ENCODE measurements at regions not wholly inside any gene's neighbourhood (a gene's known extent, or its start where the extent isn't known, plus 50 kb on each side); places are given as distances from the start of the nearest gene placed in this dataset.

- DNase-seq (ENCODE audit: insufficient read length, low spot score) (no peak), FAIRE-seq (no peak)
These were observed 329.5 kb downstream of the NPHP4 start for GRCh38 chr1:5662744-5663126.

- DNase-seq (ENCODE audit: insufficient read length, low spot score) (no peak), FAIRE-seq (no peak)
These were observed 330.0 kb downstream of the NPHP4 start for GRCh38 chr1:5662086-5662743.

GRCh38 chr1:5661196-5662085 is 330.8 kb downstream of the NPHP4 start:
- no peak for FAIRE-seq
- DNase-seq (ENCODE audit: insufficient read length, low spot score): no peak

- DNase-seq (ENCODE audit: insufficient read length, low spot score): no peak
- no peak for FAIRE-seq
These were observed 331.9 kb downstream of the NPHP4 start for GRCh38 chr1:5660141-5660935.

DNA sequence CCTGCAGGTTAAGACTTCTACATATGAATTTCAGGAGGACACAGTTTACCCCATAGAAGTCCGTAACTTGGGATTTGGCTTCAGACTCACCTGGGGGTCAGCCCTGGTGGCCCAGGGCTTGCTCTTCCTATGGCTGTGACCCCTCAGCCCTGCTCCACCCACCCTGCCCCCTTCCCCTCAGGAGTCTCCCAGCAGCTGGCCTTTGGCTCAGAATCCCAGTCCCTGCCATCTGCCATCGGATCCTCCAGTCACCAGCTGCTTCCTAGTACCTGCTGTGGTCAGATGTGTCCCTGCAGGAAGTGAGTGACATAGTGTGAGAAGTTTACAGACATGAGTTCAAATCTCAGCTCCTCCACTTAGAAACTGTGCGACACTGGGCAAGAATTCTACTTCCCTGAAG is 332.6 kb downstream of the NPHP4 start:
- DNase-seq (ENCODE audit: insufficient read length, low spot score) (no peak), FAIRE-seq (no peak)

DNA sequence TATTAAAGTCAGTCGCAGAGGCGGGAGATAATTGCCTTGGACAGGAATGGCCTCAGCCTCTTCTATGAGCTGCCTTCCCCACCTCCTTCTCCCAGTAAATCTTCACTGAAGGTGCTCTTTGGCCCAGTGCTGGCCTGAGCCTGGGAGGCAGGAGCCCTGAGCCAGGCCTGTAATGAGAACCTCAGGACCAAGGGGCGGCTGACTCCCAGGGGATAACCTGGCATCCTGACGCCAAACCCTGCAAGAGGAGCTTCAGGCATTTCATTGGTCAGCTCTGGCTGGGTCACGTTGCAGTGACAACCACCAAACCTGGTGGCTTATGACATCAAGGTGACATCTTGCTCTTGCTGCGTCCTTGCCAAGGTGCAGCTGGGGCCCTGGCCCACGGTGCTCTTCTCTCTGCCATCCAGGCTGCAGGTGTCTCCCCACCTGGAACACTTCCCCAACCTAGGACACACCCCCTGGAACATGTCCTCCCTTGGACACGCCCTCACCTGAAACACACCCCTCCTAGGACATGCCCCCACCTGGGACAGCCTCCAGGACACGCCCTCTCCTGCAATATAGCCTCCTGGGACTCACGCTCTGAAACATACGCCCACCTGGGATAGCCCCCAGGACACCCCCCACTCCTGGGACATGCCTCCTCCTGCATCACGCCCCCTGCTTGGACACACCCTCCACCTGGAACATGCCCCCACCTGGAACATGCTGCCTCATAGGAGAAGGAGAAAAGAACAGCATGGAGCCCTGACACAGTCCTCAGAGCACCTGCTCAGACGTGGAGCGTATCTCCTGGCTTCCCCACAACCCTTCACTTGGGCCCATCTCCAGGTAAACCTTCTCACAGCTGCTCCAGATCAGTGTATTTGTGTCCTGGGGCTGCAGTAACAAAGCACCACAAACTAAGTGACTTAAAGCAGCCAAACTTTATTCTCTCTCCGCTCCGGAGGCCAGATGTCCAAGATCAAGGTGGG is 333.6 kb downstream of the NPHP4 start:
- DNase-seq (ENCODE audit: insufficient read length, low spot score): no peak
- no peak for FAIRE-seq

GRCh38 chr1:5651964-5652821 is 340.0 kb downstream of the NPHP4 start:
- DNase-seq (ENCODE audit: insufficient read length, low spot score): no peak
- no peak for FAIRE-seq

GRCh38 chr1:5651473-5651872 is 340.8 kb downstream of the NPHP4 start:
- DNase-seq (ENCODE audit: insufficient read length, low spot score) (no peak), FAIRE-seq (no peak)

GRCh38 chr1:5651027-5651410 is 341.2 kb downstream of the NPHP4 start:
- DNase-seq (ENCODE audit: insufficient read length, low spot score): no peak
- no peak for FAIRE-seq

DNA sequence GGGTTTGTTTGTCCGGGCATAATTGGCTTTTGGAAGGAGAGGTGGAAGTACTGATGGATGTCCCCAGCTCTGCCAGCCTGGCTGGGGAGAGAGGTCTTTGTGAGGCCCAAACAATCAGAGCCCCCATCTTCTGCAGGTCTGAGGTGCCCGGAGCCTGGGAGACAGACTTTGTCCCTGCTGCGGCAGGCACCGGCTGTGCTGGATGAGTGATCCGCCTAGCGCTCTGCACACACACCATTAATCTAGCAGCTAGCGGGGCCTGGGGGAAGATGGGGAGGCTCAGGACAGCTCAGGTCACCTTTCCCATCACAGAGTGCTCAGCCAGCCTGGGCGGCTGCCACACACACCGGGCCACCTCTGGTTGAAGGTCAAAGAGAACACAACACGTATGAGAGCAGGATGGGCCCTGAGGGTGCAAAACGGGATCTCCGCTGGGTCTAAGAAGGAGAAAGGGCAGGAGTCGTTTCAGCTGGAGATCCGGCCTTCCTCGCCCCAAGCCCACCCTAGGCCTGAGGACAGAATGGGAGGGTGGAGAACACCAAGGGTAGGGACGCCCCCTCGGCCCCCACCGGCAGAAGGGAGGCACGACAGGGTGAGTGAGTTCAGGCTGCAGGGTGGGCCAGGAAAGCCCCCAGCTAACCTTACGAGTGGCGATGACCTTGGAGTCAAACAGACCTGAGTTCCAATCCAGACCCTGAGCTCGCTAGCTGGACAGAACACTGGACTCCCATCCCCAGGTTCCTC is 341.8 kb downstream of the NPHP4 start:
- no peak for FAIRE-seq

GRCh38 chr1:5649795-5650194 is 342.4 kb downstream of the NPHP4 start:
- FAIRE-seq: no peak
- DNase-seq (ENCODE audit: insufficient read length, low spot score): no peak

More for the DNA sequence above, 341.8 kb downstream of the NPHP4 start:
- DNase-seq (ENCODE audit: insufficient read length, low spot score): no peak

DNA sequence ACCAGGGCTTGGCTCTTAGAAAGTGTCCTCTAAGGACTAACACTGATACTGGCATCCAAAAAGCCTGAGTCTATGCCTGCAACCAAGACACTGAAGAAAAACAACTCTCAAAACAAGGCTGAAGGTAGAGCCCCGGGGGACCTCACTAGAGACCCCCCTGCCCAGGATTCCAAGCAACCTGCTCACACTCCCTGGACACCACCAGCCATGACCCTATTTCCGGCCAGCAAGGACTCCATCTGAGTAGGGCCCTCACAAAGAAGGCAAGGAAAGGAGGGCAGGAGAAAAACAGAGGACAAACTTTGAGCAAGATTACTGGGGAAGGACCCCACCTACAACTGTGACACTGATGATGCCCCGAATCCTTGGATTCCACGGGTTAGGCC is 343.1 kb downstream of the NPHP4 start:
- FAIRE-seq (no peak), DNase-seq (ENCODE audit: insufficient read length, low spot score) (no peak)

DNA sequence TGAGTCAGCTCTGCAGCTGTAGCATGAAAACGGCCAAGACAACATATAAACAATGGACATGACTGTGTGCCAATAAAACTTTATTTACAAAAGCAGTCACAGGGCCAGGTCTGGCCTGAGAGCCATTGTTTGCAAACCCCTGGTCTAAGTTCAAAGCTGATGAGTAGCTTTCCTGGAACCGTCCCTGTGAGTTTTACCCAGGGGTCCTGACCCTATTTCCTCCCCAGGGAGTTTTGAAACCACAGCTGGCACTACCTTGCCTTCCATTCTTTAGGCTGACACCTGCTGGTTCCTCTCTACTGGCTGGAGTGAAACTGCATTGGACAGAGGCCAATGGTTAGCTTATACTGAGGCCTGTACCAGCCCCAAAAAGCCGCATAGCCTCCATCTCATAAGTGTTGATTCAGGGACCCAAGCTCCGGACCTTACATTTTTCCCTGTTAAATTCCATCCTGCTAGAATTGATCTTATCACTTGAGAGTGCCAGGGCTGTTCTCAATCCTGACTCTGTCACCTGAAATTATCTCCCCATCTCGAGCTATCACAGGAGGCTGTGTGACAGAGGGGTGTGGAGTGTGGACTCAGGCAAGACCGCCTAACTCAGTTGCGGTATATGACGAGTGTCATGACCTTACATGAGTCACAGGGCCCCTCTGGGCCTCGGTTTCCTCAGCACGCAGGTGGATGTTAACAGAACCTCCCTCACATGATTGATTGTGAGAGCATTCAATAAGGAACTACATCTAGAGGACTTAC is 343.6 kb downstream of the NPHP4 start:
- no peak for DNase-seq (ENCODE audit: insufficient read length, low spot score)
- no peak for FAIRE-seq

GRCh38 chr1:5647234-5647633 is 345.0 kb downstream of the NPHP4 start:
- DNase-seq (ENCODE audit: insufficient read length, low spot score): no peak
- no peak for FAIRE-seq

GRCh38 chr1:5646486-5647149 is 345.6 kb downstream of the NPHP4 start:
- DNase-seq (ENCODE audit: insufficient read length, low spot score): no peak
- no peak for FAIRE-seq

GRCh38 chr1:5645929-5646328 is 346.3 kb downstream of the NPHP4 start:
- FAIRE-seq (no peak), DNase-seq (ENCODE audit: insufficient read length, low spot score) (no peak)

DNA sequence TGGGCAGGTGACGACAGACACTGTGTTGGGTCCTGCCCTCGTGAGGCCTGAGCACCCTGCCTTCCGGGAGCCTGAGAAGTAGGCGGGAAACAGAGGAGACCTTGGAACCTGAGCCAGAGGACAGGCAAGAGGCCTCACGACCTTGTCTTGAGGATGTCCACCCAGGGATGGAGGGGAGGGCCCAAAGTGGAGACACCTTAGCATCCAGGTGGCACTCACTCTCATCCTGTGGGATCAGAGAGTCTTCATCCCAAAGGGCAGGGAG is 347.2 kb downstream of the NPHP4 start:
- no peak for FAIRE-seq

More for the DNA sequence above, 347.2 kb downstream of the NPHP4 start:
- no peak for DNase-seq (ENCODE audit: insufficient read length, low spot score)

Data from GM19239 (cell line).